GM12891 (cell line): ENCODE measurements at regions not wholly inside any gene's neighbourhood (a gene's known extent, or its start where the extent isn't known, plus 50 kb on each side); places are given as distances from the start of the nearest gene placed in this dataset.

Source experiments
- DNase-seq: peaks from one replicate; pipeline ENCODE4 v3.0.0; 2011; ENCODE audit warnings: low spot score; ENCODE audit not compliant: insufficient read length
- FAIRE-seq: peaks from 2 replicates; lab custom pipeline; 2011; peaks lifted over from hg19 to GRCh38; lab: Jason Lieb, UNC
- PAX5 ChIP-seq: IDR thresholded peaks from 2 replicates; pipeline ENCODE4 v1.6.1; 2011; ENCODE audit warnings: low read length, moderate library complexity, mild to moderate bottlenecking; ENCODE audit not compliant: insufficient read depth, severe bottlenecking
- POLR2A ChIP-seq: IDR thresholded peaks from 2 replicates; pipeline ENCODE4 v1.6.1; 2011; ENCODE audit warnings: low read depth, low read length, control low read depth
- POLR2AphosphoS5 ChIP-seq: IDR thresholded peaks from 2 replicates; pipeline ENCODE4 v1.6.1; 2011; ENCODE audit warnings: low read depth, low read length, control low read depth
- POU2F2 ChIP-seq: IDR thresholded peaks from 2 replicates; pipeline ENCODE4 v1.6.1; 2011; ENCODE audit warnings: low read depth, mild to moderate bottlenecking, control low read depth, low read length, moderate library complexity
- SPI1 ChIP-seq: IDR thresholded peaks from 2 replicates; pipeline ENCODE4 v1.6.1; 2011; ENCODE audit warnings: low read depth, low read length, control low read depth
- TAF1 ChIP-seq: IDR thresholded peaks from 2 replicates; pipeline ENCODE4 v1.6.1; 2011; ENCODE audit warnings: low read depth, low read length, control low read depth

DNA sequence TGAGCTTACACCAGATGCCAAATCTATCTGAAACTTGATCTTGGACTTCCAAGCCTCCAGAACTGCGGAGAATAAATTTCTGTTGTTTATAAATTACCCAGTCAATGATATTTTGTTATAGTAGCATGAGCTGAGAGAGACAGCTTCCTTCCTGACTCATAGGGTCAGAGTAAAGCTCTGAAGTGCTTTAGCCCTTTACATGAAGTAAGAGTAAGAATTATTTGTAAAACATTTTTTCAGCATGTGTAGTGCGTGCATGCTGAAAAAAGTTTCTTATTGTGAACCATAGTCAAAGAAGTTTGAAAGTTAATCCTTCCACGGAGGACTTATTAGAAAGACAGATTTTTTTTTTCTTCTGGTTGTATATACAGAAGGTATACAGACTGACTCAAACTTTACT is 172.4 kb downstream of the DMRT2 start:
- TF ChIP-seq POLR2AphosphoS5 (no peak), POLR2A (no peak), TAF1 (no peak), PAX5 (no peak), SPI1 (no peak), POU2F2 (no peak)
- DNase-seq (no peak), FAIRE-seq (no peak)

DNA sequence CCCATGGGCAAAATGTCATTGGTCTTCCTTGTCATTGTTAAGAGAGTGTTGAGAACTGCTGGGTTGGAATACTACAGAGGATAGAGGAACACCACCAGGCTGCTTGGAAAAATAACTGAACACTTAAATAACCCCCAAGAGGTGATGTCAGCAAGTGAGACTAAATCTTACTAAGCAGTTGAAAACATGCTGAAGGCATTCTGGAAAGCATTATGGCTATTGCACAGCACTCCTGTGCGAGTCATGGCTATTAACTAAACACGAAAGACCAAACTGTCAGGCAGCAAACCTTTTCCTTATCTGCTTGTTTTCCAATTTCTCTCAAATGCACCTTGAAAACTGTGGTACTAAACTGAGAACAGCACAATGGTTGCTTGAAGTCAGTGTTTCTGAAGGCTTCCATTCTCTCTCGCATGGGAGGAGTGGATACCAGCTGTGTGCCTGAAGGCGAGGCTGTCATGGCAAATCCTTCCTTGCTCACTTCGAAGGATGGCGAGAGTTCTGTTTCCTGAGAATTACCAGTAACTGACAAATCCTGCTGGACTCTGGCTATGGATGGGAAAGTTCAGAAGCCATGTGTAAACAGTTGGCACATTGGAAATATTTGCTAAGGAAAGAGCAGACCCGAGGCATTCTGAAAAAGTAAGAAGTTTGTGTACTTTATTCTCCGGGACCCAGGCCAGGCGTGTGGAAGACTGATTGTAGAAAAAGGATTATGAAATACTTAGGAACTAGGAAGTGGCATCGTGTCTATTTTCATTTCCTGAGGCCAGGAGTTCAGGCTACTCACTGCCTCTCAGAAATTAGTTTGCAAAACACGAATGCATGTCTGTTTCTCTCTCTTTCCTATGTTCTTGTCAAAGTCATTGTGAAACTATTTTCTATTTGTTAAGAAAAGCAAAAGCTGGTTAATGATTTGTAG is 182.1 kb downstream of the DMRT2 start:
- TF ChIP-seq PAX5 (no peak), POLR2A (no peak)
- DNase-seq (no peak), FAIRE-seq (no peak)

DNA sequence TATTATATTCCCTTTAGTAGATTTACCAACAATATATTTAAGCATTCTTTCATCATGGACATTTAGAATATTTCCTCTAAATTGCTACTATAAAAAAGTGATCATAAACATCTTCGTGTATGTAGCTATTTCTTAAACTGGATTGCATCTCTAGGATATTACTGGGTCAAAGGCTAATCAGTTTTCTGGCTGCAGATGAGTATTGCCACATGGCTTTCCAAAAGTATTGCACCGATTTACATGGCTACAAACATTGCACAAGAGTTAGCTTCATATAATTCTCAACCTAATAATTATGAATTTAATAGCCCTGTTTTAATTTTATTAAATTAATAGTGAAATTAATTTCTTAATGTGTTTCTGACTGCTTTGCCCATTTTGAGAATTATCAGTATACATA is 183.4 kb downstream of the DMRT2 start:
- FAIRE-seq: no peak

DNA sequence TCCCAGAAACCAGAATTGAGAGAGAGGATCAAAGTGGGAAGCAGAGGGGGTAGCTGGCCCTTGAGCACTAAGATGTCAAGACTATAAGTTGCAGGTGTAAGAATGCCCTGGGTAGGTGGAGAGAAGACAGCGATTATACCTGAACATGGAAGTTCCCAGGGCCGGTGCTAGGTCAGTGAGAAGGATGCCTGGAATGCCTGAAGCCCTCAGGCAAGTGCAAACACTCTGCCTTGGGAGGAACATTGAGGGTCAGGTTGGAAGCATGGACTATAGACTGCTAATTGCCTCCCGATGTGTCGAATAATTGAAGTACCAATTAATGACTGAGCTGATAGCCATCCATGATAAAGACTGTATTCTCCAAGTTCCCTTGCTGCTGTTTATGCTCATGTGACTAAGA is 185.5 kb downstream of the DMRT2 start:
- FAIRE-seq (no peak), DNase-seq (no peak)
- TF ChIP-seq POLR2A: no peak
- no peak for TF ChIP-seq POU2F2
- no peak for TF ChIP-seq SPI1
- no peak for TF ChIP-seq POLR2AphosphoS5
- TF ChIP-seq PAX5: no peak
- TF ChIP-seq TAF1: no peak

More for the DNA sequence above, 183.4 kb downstream of the DMRT2 start:
- TF ChIP-seq POLR2A: no peak
- no peak for TF ChIP-seq TAF1
- no peak for TF ChIP-seq POLR2AphosphoS5
- no peak for TF ChIP-seq SPI1
- TF ChIP-seq POU2F2: no peak
- no peak for TF ChIP-seq PAX5
- no peak for DNase-seq

GRCh38 chr9:1236061-1236460 is 185.9 kb downstream of the DMRT2 start:
- DNase-seq (no peak), FAIRE-seq (no peak)
- TF ChIP-seq TAF1 (no peak), POLR2A (no peak), POU2F2 (no peak), PAX5 (no peak), SPI1 (no peak), POLR2AphosphoS5 (no peak)

DNA sequence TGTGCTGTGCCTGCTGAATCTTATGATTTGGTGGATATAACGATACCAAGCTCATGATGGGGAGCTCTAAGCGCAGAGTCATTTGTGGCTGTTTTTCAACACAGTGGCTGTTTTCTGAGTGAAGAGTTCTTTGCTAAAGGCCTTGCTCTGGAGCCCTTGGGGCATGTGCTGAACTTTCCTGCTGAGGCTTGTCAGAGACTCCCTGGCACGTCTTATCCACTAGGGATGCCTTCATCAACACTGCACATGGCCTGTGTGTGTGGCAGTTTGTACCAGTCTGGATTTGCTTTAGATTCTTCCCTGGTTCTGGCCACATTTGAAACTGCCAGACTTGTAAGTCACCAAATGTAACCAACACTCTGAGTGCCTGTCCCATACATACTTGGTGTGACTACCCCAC is 188.2 kb downstream of the DMRT2 start:
- DNase-seq (no peak), FAIRE-seq (no peak)

DNA sequence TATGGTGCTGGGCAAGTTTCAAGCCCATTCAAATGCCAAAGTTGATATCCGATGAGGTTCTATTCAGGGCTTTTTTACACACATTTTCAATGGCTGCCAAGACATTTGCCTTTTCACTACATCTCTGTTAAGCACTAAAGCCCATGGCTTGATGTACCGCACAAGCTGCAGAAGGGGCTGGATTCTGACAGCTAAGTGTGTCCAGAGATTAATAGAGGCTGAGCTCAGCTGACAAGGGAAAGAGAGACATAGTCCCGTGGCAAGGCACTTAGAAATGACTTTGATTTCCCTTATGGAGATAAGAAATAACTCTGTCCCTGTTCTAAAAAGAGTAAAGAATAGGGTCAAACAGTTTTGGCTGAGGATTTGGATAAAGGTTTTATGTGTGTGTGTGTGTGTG is 198.6 kb downstream of the DMRT2 start:
- TF ChIP-seq TAF1: no peak
- no peak for TF ChIP-seq POU2F2
- TF ChIP-seq PAX5: no peak
- TF ChIP-seq SPI1: no peak
- TF ChIP-seq POLR2A: no peak
- TF ChIP-seq POLR2AphosphoS5: no peak
- no peak for FAIRE-seq
- DNase-seq: no peak

More for the DNA sequence above, 188.2 kb downstream of the DMRT2 start:
- TF ChIP-seq PAX5: no peak

GRCh38 chr9:1253064-1253979 is 203.2 kb downstream of the DMRT2 start:
- DNase-seq (no peak), FAIRE-seq (no peak)
- TF ChIP-seq PAX5: no peak
- TF ChIP-seq POU2F2: no peak
- TF ChIP-seq TAF1: no peak
- no peak for TF ChIP-seq POLR2AphosphoS5
- TF ChIP-seq SPI1: no peak
- no peak for TF ChIP-seq POLR2A

DNA sequence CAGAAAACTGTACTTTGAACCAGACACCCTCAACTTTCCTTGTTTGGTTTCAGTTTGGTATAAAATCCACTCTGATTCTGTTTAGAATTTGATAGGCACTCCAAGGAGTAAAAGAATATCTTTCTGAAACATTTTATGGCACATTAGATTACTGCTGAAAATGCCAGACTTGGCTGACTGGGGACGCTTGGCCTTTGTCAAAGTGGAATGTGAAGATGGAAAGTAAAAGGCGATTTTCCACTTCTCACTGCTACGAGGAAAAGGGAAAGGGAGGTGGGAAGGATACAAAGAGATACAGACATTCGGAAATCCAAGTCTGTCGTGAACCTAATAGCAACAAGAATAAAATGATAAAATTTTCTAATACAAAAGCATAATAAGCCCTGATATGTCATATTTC is 203.9 kb downstream of the DMRT2 start:
- FAIRE-seq: no peak
- no peak for TF ChIP-seq TAF1
- no peak for TF ChIP-seq POU2F2
- no peak for TF ChIP-seq POLR2A
- no peak for TF ChIP-seq PAX5
- TF ChIP-seq SPI1: no peak
- TF ChIP-seq POLR2AphosphoS5: no peak
- DNase-seq: no peak

- no peak for FAIRE-seq
- DNase-seq: no peak
- no peak for TF ChIP-seq POU2F2
- TF ChIP-seq POLR2AphosphoS5: no peak
- TF ChIP-seq SPI1: no peak
- TF ChIP-seq TAF1: no peak
- TF ChIP-seq POLR2A: no peak
- no peak for TF ChIP-seq PAX5
Observed at GRCh38 chr9:1256178-1256577, 206.0 kb downstream of the DMRT2 start.
